ENCODE measurements at regions not wholly inside any gene's neighbourhood (a gene's known extent, or its start where the extent isn't known, plus 50 kb on each side); places are given as distances from the start of the nearest gene placed in this dataset.

DNA sequence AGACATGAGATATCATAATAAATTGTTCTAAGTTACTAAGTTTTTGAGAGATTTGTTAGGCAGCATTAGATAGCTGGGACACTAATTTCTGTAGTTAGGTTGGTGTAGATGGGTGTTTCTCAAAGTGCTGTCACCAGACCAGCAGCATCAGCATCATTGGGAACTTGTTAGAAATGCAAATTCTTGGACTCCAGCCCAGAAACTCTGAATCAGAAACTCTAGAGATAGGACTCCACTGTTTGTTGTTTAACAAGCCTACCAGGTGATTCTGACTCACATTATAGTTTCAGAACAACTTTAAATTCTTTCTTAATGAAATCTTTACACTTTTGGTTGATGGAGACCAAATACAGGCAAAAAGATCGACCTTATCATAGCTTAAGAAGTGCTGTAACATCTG, 173.7 kb downstream of the PABPC4L start:
- TF ChIP-seq, protein P1, sequence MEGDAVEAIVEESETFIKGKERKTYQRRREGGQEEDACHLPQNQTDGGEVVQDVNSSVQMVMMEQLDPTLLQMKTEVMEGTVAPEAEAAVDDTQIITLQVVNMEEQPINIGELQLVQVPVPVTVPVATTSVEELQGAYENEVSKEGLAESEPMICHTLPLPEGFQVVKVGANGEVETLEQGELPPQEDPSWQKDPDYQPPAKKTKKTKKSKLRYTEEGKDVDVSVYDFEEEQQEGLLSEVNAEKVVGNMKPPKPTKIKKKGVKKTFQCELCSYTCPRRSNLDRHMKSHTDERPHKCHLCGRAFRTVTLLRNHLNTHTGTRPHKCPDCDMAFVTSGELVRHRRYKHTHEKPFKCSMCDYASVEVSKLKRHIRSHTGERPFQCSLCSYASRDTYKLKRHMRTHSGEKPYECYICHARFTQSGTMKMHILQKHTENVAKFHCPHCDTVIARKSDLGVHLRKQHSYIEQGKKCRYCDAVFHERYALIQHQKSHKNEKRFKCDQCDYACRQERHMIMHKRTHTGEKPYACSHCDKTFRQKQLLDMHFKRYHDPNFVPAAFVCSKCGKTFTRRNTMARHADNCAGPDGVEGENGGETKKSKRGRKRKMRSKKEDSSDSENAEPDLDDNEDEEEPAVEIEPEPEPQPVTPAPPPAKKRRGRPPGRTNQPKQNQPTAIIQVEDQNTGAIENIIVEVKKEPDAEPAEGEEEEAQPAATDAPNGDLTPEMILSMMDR (tag by site-specific recombination; IDR thresholded peaks at IDR 0.05) = no peak
- no peak for TF ChIP-seq ZNF830 (tag by site-specific recombination; IDR thresholded peaks at IDR 0.05; ENCODE audit: low read depth)
- no peak for TF ChIP-seq ZBTB1 (tag by site-specific recombination; IDR thresholded peaks at IDR 0.05)
- TF ChIP-seq ZNF555 (tag by site-specific recombination; conservative IDR thresholded peaks at IDR 0.05) = no peak
- no peak for TF ChIP-seq ZNF10 (tag by site-specific recombination; IDR thresholded peaks at IDR 0.05)
- TF ChIP-seq, protein P2, sequence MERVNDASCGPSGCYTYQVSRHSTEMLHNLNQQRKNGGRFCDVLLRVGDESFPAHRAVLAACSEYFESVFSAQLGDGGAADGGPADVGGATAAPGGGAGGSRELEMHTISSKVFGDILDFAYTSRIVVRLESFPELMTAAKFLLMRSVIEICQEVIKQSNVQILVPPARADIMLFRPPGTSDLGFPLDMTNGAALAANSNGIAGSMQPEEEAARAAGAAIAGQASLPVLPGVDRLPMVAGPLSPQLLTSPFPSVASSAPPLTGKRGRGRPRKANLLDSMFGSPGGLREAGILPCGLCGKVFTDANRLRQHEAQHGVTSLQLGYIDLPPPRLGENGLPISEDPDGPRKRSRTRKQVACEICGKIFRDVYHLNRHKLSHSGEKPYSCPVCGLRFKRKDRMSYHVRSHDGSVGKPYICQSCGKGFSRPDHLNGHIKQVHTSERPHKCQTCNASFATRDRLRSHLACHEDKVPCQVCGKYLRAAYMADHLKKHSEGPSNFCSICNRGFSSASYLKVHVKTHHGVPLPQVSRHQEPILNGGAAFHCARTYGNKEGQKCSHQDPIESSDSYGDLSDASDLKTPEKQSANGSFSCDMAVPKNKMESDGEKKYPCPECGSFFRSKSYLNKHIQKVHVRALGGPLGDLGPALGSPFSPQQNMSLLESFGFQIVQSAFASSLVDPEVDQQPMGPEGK (tag by site-specific recombination; IDR thresholded peaks at IDR 0.05) = no peak
- no peak for TF ChIP-seq MYNN (tag by site-specific recombination; IDR thresholded peaks at IDR 0.05; ENCODE audit: borderline replicate concordance)
- no peak for TF ChIP-seq TCF7L2 (IDR thresholded peaks at IDR 0.05; ENCODE audit: borderline replicate concordance, low read depth, low read length)
- TF ChIP-seq ZNF138 (tag by site-specific recombination; IDR thresholded peaks at IDR 0.05; ENCODE audit: borderline replicate concordance) = no peak
- TF ChIP-seq ZNF76 (tag by site-specific recombination; IDR thresholded peaks at IDR 0.05; ENCODE audit: borderline replicate concordance, low read depth) = no peak
- no peak for TF ChIP-seq ZNF140 (tag by site-specific recombination; IDR thresholded peaks at IDR 0.05)
- TF ChIP-seq, protein P3, sequence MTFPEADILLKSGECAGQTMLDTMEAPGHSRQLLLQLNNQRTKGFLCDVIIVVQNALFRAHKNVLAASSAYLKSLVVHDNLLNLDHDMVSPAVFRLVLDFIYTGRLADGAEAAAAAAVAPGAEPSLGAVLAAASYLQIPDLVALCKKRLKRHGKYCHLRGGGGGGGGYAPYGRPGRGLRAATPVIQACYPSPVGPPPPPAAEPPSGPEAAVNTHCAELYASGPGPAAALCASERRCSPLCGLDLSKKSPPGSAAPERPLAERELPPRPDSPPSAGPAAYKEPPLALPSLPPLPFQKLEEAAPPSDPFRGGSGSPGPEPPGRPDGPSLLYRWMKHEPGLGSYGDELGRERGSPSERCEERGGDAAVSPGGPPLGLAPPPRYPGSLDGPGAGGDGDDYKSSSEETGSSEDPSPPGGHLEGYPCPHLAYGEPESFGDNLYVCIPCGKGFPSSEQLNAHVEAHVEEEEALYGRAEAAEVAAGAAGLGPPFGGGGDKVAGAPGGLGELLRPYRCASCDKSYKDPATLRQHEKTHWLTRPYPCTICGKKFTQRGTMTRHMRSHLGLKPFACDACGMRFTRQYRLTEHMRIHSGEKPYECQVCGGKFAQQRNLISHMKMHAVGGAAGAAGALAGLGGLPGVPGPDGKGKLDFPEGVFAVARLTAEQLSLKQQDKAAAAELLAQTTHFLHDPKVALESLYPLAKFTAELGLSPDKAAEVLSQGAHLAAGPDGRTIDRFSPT (tag by site-specific recombination; IDR thresholded peaks at IDR 0.05) = no peak
- TF ChIP-seq ZNF394 (tag by site-specific recombination; IDR thresholded peaks at IDR 0.05; ENCODE audit: borderline replicate concordance) = no peak
- TF ChIP-seq, protein P4, sequence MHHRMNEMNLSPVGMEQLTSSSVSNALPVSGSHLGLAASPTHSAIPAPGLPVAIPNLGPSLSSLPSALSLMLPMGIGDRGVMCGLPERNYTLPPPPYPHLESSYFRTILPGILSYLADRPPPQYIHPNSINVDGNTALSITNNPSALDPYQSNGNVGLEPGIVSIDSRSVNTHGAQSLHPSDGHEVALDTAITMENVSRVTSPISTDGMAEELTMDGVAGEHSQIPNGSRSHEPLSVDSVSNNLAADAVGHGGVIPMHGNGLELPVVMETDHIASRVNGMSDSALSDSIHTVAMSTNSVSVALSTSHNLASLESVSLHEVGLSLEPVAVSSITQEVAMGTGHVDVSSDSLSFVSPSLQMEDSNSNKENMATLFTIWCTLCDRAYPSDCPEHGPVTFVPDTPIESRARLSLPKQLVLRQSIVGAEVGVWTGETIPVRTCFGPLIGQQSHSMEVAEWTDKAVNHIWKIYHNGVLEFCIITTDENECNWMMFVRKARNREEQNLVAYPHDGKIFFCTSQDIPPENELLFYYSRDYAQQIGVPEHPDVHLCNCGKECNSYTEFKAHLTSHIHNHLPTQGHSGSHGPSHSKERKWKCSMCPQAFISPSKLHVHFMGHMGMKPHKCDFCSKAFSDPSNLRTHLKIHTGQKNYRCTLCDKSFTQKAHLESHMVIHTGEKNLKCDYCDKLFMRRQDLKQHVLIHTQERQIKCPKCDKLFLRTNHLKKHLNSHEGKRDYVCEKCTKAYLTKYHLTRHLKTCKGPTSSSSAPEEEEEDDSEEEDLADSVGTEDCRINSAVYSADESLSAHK (tag by site-specific recombination; IDR thresholded peaks at IDR 0.05) = no peak
